ENCODE measurements at regions not wholly inside any gene's neighbourhood (a gene's known extent, or its start where the extent isn't known, plus 50 kb on each side); places are given as distances from the start of the nearest gene placed in this dataset.
A peak's percentile ranks its signal among the peaks of the same experiment; 100 is the strongest.
"Not testable (repeated sequence)": the region's sequence is repeated elsewhere in the genome, so short reads cannot be mapped to it uniquely, and the experiment has no call there.

DNA sequence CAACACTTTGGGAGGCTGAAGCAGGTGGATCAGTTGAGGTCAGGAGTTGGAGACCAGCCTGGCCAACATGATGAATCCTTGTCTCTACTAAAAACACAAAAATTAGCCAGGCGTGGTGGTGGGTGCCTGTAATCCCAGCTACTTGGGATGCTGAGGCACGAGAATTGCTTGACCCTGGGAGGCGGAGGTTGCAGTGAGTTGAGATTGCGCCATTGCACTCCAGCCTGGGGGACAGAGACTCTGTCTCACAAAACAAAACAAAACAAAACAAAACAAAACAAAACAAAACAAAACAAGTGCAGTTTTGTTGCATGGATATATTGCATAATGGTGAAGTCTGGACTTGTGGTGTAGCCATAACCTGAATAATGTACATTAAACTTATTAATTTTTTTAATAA lies 133.6 kb upstream of the ZNF217 start:
- not testable (repeated sequence) for FAIRE-seq; DNase-seq (ENCODE audit: low spot score)

GRCh38 chr20:53725575-53725970 lies 131.9 kb upstream of the ZNF217 start:
- DNase-seq (ENCODE audit: low spot score): no peak
- FAIRE-seq: no peak

DNA sequence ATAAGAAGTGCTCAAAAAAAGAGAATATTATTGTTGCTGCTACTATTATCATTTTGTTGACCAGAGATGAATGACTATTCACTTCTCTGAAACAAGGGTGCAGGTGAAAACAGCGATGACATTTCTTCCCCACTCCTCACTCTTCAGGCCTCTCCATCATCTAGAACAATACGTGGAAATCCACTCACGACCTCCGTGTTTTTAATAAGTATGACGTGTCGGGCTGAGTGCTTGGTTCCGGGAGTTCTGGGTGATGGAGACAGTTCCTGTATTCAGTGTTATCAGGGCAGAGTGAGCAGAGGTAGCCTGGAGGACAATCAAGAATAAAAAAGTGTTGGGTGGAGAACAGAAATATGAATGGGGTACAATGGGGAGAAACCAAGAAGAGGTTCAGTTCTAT lies 130.0 kb upstream of the ZNF217 start:
- FAIRE-seq (no peak), DNase-seq (ENCODE audit: low spot score) (no peak)

DNA sequence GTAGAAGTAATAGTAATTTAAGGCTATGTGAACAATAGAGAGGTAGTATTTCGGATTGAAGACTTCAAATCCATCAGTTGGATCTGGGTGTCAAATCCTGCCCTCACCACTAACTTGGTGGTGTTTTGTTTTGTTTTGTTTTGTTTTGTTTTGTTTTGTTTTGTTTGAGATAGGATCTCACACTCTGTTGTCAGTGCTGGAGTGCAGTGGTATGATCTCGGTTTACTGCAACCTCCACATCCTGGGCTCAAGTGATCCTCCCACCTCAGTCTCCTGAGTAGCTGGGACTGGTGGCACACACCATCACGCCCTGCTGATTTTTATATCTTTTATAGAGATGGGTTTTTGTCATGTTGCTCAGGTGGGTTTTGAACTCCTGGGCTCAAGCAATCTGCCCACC lies 129.4 kb upstream of the ZNF217 start:
- no peak for FAIRE-seq
- no peak for DNase-seq (ENCODE audit: low spot score)

DNA sequence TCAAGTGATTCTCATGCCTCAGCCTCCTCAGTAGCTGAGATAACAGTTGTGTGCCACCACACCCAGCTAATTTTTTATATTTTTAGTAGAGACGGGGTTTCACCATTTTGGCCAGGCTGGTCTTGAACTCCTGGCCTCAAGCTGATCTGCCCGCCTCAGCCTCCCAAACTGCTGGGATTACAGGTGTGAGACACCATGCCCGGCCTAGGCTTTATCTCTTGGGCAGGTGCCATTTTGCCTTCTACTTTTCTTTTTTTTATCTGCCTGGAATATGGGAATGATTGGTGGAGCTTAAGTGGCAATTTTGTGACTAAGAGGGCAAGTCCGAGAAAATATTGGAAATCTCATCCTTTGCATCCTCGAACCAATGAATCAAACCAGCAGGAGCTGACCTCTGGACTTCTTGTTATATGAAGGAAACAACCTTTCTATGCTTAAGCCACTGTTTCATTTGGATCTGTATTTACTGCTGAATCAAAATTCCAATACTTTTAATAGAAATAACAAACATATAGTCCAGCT lies 128.9 kb upstream of the ZNF217 start:
- DNase-seq (ENCODE audit: low spot score) (no peak), FAIRE-seq (no peak)

DNA sequence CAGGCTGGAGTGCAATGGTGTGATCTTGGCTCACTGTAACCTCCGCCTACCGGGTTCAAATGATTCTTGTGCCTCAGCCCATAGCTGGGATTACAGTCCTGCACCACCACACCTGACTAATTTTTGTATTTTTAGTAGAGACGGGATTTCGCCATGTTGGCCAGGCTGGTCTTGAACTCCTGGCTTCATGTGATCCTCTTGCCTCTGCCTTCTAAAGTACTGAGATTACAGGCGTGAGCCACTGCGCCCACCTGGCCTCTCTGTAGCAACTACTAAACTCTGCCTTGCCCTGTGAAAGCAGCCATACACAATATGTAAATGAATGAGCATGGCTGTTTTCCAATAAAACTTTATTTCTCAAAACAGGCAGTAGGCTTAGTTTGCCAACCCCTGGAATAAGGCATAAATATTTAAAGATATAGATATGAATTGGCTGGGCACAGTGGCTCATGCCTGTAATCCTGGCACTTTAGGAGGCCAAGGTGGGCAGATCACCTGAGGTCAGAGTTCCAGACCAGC lies 127.9 kb upstream of the ZNF217 start:
- DNase-seq (ENCODE audit: low spot score); FAIRE-seq: not testable (repeated sequence)

- DNase-seq (ENCODE audit: low spot score); FAIRE-seq: not testable (repeated sequence)
Observed at GRCh38 chr20:53719171-53719803, 125.6 kb upstream of the ZNF217 start.

GRCh38 chr20:53718142-53719021 lies 124.7 kb upstream of the ZNF217 start:
- FAIRE-seq (no peak), DNase-seq (ENCODE audit: low spot score) (no peak)

DNA sequence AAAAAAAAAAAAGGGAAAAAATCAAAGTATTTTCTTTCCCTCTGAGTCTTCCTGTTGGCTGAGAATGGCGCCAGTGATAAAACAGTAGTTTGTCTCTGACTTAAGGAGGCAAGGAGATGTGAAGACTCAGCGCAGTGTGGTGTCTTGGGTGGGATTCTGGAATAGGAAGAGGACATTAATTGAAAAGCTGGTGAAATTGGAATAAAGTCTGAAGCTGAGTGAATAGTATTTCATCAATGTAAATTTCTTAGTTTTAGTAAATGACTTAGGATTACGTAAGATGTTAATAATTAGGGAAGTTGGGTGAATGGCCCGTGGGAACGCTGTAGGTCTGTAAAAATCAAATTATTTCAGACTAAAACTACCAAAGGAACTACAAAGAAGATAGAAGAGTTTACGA lies 122.8 kb upstream of the ZNF217 start:
- FAIRE-seq (no peak), DNase-seq (ENCODE audit: low spot score) (no peak)

- FAIRE-seq: no peak
- DNase-seq (ENCODE audit: low spot score): no peak
Observed at GRCh38 chr20:53714524-53714923, 120.9 kb upstream of the ZNF217 start.

DNA sequence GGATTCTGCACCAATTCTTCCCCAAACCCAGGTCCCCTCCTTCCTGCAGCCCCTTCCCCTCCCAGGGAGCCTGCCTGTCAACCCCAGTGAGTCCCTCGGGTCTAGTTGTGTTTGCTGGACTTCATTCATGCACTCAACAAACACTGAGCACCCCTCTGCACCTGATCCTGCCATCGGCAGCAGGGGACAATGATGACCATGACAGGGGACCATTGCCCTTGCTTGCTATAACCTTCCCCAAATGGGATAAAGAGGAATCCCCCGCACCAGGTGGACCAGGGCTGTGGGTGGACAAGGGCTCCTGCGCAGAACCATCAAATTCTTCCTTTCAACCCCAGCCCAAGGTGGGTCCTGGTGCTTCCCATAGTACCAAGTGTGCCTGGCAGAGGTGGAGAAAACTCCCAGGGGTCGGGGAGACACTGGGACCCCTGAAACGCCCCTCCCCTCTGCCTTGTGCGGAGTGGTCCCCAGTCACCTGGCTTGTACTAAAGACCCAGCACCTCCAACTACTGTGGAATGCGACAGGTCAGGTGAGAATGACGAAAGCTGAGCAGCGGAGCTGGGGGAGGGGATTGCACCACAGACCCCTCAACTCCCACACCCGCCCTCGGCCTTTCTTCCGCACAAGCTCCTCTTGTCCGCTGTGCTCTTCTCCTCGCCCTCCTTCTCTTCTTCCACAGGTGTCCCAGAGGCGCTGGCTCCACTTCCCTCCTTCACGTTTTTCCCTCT lies 119.9 kb upstream of the ZNF217 start:
- DNase-seq (ENCODE audit: low spot score): no peak
- FAIRE-seq: no peak

DNA sequence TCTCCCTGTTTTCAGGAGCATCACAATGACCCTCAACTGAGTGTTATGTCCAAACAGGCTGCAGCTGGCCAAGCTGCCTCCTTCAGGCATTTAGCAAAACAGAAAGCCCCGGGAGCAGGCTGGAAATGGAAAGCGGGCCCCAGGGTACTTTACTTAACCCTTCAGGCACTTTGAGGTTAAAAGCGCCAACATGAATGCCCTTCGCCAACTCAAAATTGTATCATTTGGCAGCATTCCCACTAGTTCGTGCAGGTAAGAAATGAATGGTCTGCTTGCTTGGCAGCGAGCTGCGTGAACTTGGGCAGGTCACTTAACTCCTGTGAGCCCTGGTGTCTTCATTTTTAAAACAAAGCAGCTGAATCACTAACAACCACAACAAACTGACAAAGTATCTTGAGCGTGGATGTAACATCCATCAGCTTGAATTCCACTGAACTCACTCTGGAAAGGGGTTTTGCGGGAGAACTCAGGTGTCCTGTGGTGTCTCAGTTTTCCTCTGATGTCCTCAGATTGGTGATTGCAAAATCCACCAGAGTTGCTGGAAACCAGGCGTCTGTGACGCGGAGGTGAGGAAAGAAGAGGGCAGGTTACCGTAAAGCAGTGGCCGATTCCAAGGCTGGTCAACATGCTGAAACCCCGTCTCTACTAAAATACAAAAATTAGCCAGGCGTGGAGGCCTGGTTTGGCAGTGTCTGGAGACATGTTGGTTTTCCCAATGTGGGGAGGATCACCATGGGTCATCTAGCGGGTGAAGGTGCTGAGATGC lies 118.8 kb upstream of the ZNF217 start:
- no peak for FAIRE-seq
- no peak for DNase-seq (ENCODE audit: low spot score)

- FAIRE-seq (no peak), DNase-seq (ENCODE audit: low spot score) (peak; percentile 40)
Observed at GRCh38 chr20:53711333-53712211, 117.9 kb upstream of the ZNF217 start.

GRCh38 chr20:53708129-53708968 lies 114.7 kb upstream of the ZNF217 start:
- DNase-seq (ENCODE audit: low spot score) (peak; percentile 91), FAIRE-seq (peak; percentile 94)

DNA sequence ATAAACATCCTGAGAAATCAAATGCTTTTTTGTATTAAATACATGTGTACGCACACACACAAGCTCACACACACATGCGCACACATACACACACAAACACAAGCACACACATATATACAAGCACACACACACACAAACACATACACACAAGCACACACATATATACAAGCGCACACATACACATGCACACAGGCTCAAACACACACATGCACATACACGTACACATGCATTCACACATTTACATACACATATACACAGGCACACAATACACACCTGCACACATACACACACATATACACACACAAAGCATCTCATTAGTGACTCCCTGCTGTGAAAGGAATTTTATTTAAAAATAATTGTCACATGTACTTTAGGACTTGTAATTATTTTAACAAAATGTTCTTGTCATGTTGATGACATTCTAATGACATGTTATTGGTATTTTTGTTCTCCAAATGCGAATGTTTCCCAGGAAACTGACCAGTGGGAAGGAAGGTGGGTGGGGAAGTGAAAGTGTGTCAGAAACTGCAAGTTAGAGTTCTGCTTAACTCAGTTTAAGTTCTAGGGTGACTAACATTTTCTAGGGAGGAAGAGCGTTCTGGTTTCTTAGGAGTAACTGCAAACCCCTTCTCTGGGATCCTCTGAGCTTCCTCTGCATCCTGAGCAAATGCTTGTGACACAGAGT lies 113.9 kb upstream of the ZNF217 start:
- FAIRE-seq: no peak
- DNase-seq (ENCODE audit: low spot score): peak; percentile 63

GRCh38 chr20:53706466-53707370 lies 113.1 kb upstream of the ZNF217 start:
- FAIRE-seq (no peak), DNase-seq (ENCODE audit: low spot score) (no peak)

DNA sequence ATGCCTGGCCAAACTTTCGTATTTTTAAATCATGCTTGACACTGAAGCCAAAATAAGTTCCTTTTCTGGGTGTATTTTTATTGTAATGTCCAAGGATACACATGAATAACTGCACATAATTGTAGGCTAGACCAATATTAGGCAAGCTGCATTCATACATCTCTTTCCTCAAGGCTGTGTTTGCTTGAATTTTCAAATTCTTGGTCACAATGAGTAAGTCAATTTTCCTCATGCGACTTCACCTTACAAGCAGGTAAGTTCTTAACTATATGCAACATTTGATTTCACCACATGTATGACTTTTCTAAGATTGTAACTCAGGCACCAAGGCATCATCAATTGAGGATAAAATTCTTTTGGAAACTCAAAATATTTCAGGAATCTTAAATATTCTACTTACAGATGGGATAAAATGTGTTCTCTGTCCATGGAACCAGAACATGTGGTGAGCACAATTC lies 112.4 kb upstream of the ZNF217 start:
- peak; percentile 45 for FAIRE-seq
- DNase-seq (ENCODE audit: low spot score): peak; percentile 54
